HEK293 (cell line): ENCODE measurements at regions not wholly inside any gene's neighbourhood (a gene's known extent, or its start where the extent isn't known, plus 50 kb on each side); places are given as distances from the start of the nearest gene placed in this dataset.
A peak's percentile ranks its signal among the peaks of the same experiment; 100 is the strongest.

Experiments used
- CTCF ChIA-PET: fragments of 350-600 bp; formaldehyde crosslinking; extraction: SDS; loops from one replicate; lab custom pipeline; 2021; ENCODE audit warnings: antibody characterized with exemption; lab: Yijun Ruan, JAX
- POLR2A ChIA-PET: fragments of 300-600 bp; formaldehyde crosslinking; extraction: SDS; loops from one replicate; lab custom pipeline; 2020; ENCODE audit warnings: antibody characterized with exemption, inconsistent platforms; lab: Yijun Ruan, JAX
- H3K27ac ChIP-seq: fragments of 200-500 bp; sonication (Bioruptor generic); 2 replicates; pipeline ENCODE4 v1.5.1; 2014; ENCODE audit warnings: low read depth, low read length, control low read depth, inconsistent platforms; ENCODE audit errors: extremely low read depth
- H3K36me3 ChIP-seq, 2 experiments: fragments of 200-500 bp in 1 of 2; sonication (Bioruptor generic) in 1 of 2; 1 replicate in 1 of 2; 2 replicates in 1 of 2; pipeline ENCODE4 v1.5.1; 2014 to 2017; ENCODE audit warnings: inconsistent platforms in 2 of 2, low read length in 2 of 2; ENCODE audit not compliant: control insufficient read depth in 2 of 2, insufficient read depth in 1 of 2
- H3K4me1 ChIP-seq: fragments of 200-500 bp; sonication (Bioruptor generic); 2 replicates; pipeline ENCODE4 v1.5.1; 2014; ENCODE audit warnings: mild to moderate bottlenecking, low read length, inconsistent platforms; ENCODE audit not compliant: control insufficient read depth, insufficient read depth
- H3K4me3 ChIP-seq: 2 replicates; pipeline ENCODE4 v1.5.1; 2011; ENCODE audit warnings: low read depth, mild to moderate bottlenecking, control low read depth, low read length, moderate library complexity
- H3K9me3 ChIP-seq: fragments of 200-500 bp; sonication (Bioruptor generic); 2 replicates; pipeline ENCODE4 v1.5.1; 2014; ENCODE audit warnings: low read depth, low read length, inconsistent platforms; ENCODE audit not compliant: control insufficient read depth, insufficient read depth
- FEZF1 ChIP-seq: fragments of 450-650 bp; formaldehyde crosslinking; IDR thresholded peaks from 2 replicates; pipeline ENCODE4 v1.5.1; 2016; ENCODE audit warnings: missing biosample characterization, missing genetic modification characterization
- GLIS1 ChIP-seq: fragments of 450-650 bp; formaldehyde crosslinking; IDR thresholded peaks from 2 replicates; pipeline ENCODE4 v1.5.1; 2016; ENCODE audit warnings: missing biosample characterization, missing genetic modification characterization
- IKZF3 ChIP-seq: fragments of 450-650 bp; IDR thresholded peaks from 2 replicates; pipeline ENCODE4 v1.5.0; 2018; ENCODE audit warnings: missing biosample characterization, mild to moderate bottlenecking, missing genetic modification characterization, moderate library complexity
- RBAK ChIP-seq: fragments of 450-650 bp; formaldehyde crosslinking; IDR thresholded peaks from 2 replicates; pipeline ENCODE4 v1.5.1; 2016; ENCODE audit warnings: missing biosample characterization, missing genetic modification characterization
- SCRT2 ChIP-seq: fragments of 450-650 bp; formaldehyde crosslinking; IDR thresholded peaks from 2 replicates; pipeline ENCODE4 v1.5.1; 2016; ENCODE audit warnings: missing biosample characterization, missing genetic modification characterization
- ZBTB11 ChIP-seq: fragments of 450-650 bp; formaldehyde crosslinking; conservative IDR thresholded peaks from 2 replicates; pipeline ENCODE4 v1.5.1; 2016; ENCODE audit warnings: low read depth, missing biosample characterization, missing genetic modification characterization
- ZBTB17 ChIP-seq: fragments of 450-650 bp; formaldehyde crosslinking; IDR thresholded peaks from 2 replicates; pipeline ENCODE4 v1.5.1; 2016; ENCODE audit warnings: missing biosample characterization, missing genetic modification characterization
- ZBTB6 ChIP-seq: fragments of 450-650 bp; formaldehyde crosslinking; IDR thresholded peaks from 2 replicates; pipeline ENCODE4 v1.5.1; 2017; ENCODE audit warnings: missing biosample characterization, missing genetic modification characterization
- ZNF121 ChIP-seq: fragments of 450-650 bp; formaldehyde crosslinking; IDR thresholded peaks from 2 replicates; pipeline ENCODE4 v1.5.1; 2016; ENCODE audit warnings: missing biosample characterization, missing genetic modification characterization
- ZNF133 ChIP-seq: fragments of 450-650 bp; formaldehyde crosslinking; IDR thresholded peaks from 2 replicates; pipeline ENCODE4 v1.5.1; 2016; ENCODE audit warnings: missing biosample characterization, missing genetic modification characterization
- ZNF138 ChIP-seq: fragments of 450-650 bp; formaldehyde crosslinking; IDR thresholded peaks from 2 replicates; pipeline ENCODE4 v1.5.1; 2016; ENCODE audit warnings: missing biosample characterization, missing genetic modification characterization, borderline replicate concordance
- ZNF140 ChIP-seq: fragments of 450-650 bp; formaldehyde crosslinking; IDR thresholded peaks from 2 replicates; pipeline ENCODE4 v1.5.1; 2016; ENCODE audit warnings: missing biosample characterization, missing genetic modification characterization
- ZNF148 ChIP-seq: fragments of 450-650 bp; formaldehyde crosslinking; IDR thresholded peaks from 2 replicates; pipeline ENCODE4 v1.5.0; 2017; ENCODE audit warnings: missing biosample characterization, missing genetic modification characterization, borderline replicate concordance
- ZNF19 ChIP-seq: fragments of 450-650 bp; formaldehyde crosslinking; IDR thresholded peaks from 2 replicates; pipeline ENCODE4; 2016; ENCODE audit warnings: missing biosample characterization, missing genetic modification characterization, low read depth
- ZNF221 ChIP-seq: fragments of 450-650 bp; formaldehyde crosslinking; IDR thresholded peaks from 2 replicates; pipeline ENCODE4 v1.5.1; 2017; ENCODE audit warnings: missing biosample characterization, missing genetic modification characterization, borderline replicate concordance
- ZNF354C ChIP-seq: fragments of 450-650 bp; formaldehyde crosslinking; IDR thresholded peaks from 2 replicates; pipeline ENCODE4 v1.5.1; 2016; ENCODE audit warnings: missing biosample characterization, missing genetic modification characterization, low read depth, borderline replicate concordance
- ZNF449 ChIP-seq: fragments of 450-650 bp; formaldehyde crosslinking; IDR thresholded peaks from 2 replicates; pipeline ENCODE4 v1.5.1; 2017; ENCODE audit warnings: missing biosample characterization, mild to moderate bottlenecking, missing genetic modification characterization, moderate library complexity
- ZNF48 ChIP-seq: fragments of 450-650 bp; formaldehyde crosslinking; IDR thresholded peaks from 2 replicates; pipeline ENCODE4 v1.5.1; 2016; ENCODE audit warnings: missing biosample characterization, missing genetic modification characterization
- ZNF514 ChIP-seq: fragments of 450-650 bp; formaldehyde crosslinking; IDR thresholded peaks from 2 replicates; pipeline ENCODE4 v1.5.1; 2016; ENCODE audit warnings: missing biosample characterization, missing genetic modification characterization
- ZNF530 ChIP-seq: fragments of 450-650 bp; formaldehyde crosslinking; IDR thresholded peaks from 2 replicates; pipeline ENCODE4 v1.5.1; 2016; ENCODE audit warnings: low read depth, missing biosample characterization, missing genetic modification characterization
- ZNF548 ChIP-seq: fragments of 450-650 bp; formaldehyde crosslinking; IDR thresholded peaks from 2 replicates; pipeline ENCODE4 v1.5.1; 2016; ENCODE audit warnings: missing biosample characterization, missing genetic modification characterization
- ZNF677 ChIP-seq: fragments of 450-650 bp; IDR thresholded peaks from 2 replicates; pipeline ENCODE4 v1.5.0; 2018; ENCODE audit warnings: missing biosample characterization, mild to moderate bottlenecking, missing genetic modification characterization, moderate library complexity
- ZNF785 ChIP-seq: fragments of 450-650 bp; formaldehyde crosslinking; IDR thresholded peaks from 2 replicates; pipeline ENCODE4 v1.5.1; 2016; ENCODE audit warnings: missing biosample characterization, missing genetic modification characterization
- TF ChIP-seq, protein P1 (sequence below): fragments of 450-650 bp; formaldehyde crosslinking; IDR thresholded peaks from 2 replicates; pipeline ENCODE4; 2016; ENCODE audit warnings: missing biosample characterization, missing genetic modification characterization
- TF ChIP-seq, protein P2 (sequence below): IDR thresholded peaks from 2 replicates; pipeline ENCODE4 v1.6.1; 2011; ENCODE audit warnings: mild to moderate bottlenecking, low read depth, low read length, borderline replicate concordance

DNA sequence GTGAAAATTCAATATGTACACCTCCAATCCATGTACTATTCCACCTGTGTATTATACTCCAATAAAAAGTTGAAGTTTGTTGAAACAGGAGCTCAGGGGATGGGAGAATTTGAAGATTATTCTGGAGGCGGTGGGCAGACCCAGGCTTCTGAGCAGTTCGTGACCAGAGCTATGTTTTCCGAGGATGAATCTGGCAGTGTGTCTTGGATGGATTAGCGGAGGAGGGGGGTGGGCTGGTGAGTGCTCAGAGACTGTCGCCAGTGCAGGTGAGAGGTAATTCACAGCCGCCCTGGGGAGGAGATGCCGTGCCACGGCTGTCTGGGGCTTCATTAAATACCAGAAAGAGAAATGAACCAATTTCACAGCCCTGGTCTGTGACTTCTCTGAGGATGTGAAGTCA, 283.0 kb upstream of the RTL1 start:
- no peaks in the 10 kb centered on the region for H3K9me3 ChIP-seq
- no peak overlapping the region for H3K4me3 ChIP-seq
- no peaks in the 10 kb centered on the region for H3K4me1 ChIP-seq
- TF ChIP-seq ZNF354C (tag by site-specific recombination), result no peak
- TF ChIP-seq ZNF121 (tag by site-specific recombination), result no peak
- no peak for TF ChIP-seq RBAK (tag by site-specific recombination)
- TF ChIP-seq, protein P1, sequence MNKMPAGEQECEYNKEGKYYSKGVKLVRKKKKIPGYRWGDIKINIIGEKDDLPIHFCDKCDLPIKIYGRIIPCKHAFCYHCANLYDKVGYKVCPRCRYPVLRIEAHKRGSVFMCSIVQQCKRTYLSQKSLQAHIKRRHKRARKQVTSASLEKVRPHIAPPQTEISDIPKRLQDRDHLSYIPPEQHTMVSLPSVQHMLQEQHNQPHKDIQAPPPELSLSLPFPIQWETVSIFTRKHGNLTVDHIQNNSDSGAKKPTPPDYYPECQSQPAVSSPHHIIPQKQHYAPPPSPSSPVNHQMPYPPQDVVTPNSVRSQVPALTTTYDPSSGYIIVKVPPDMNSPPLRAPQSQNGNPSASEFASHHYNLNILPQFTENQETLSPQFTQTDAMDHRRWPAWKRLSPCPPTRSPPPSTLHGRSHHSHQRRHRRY (tag by site-specific recombination), result no peak
- no peak for TF ChIP-seq ZNF785 (tag by site-specific recombination)
- no peak for TF ChIP-seq ZNF19
- TF ChIP-seq ZNF221 (tag by site-specific recombination), result no peak
- TF ChIP-seq SCRT2 (tag by site-specific recombination), result no peak
- no peak for TF ChIP-seq ZBTB6 (tag by site-specific recombination)
- no peak for TF ChIP-seq ZNF677 (tag by site-specific recombination)
- no peak for TF ChIP-seq ZNF133
- TF ChIP-seq ZNF140 (tag by site-specific recombination), result no peak
- no peak for TF ChIP-seq ZNF449
- TF ChIP-seq ZNF48 (tag by site-specific recombination), result no peak
- no peak for TF ChIP-seq ZNF548 (tag by site-specific recombination)
- no peak for TF ChIP-seq ZNF148 (tag by site-specific recombination)
- TF ChIP-seq IKZF3 (tag by site-specific recombination), result no peak
- TF ChIP-seq FEZF1 (tag by site-specific recombination), result no peak
- TF ChIP-seq, all 188 proteins: peak for 0
- Histone ChIP-seq H3K27ac (no peak overlapping the region), H3K36me3 (no peaks in the 10 kb centered on the region)
- CTCF ChIA-PET, result no interaction called here
- POLR2A ChIA-PET, result no interaction called here

- no peaks in the 10 kb centered on the region for H3K4me1 ChIP-seq
- CTCF ChIA-PET, result no interaction called here
Measured at GRCh38 chr14:101186992-101187815, 283.7 kb upstream of the RTL1 start.

More at GRCh38 chr14:101186992-101187815, 283.7 kb upstream of the RTL1 start:
- Histone ChIP-seq H3K27ac (no peak overlapping the region), H3K4me3 (no peak overlapping the region), H3K36me3 (no peaks in the 10 kb centered on the region), H3K9me3 (no peaks in the 10 kb centered on the region)
- TF ChIP-seq, protein P2, sequence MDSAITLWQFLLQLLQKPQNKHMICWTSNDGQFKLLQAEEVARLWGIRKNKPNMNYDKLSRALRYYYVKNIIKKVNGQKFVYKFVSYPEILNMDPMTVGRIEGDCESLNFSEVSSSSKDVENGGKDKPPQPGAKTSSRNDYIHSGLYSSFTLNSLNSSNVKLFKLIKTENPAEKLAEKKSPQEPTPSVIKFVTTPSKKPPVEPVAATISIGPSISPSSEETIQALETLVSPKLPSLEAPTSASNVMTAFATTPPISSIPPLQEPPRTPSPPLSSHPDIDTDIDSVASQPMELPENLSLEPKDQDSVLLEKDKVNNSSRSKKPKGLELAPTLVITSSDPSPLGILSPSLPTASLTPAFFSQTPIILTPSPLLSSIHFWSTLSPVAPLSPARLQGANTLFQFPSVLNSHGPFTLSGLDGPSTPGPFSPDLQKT, result no peak
- TF ChIP-seq ZNF514 (tag by site-specific recombination), result no peak
- no peak for TF ChIP-seq ZNF138 (tag by site-specific recombination)
- no peak for TF ChIP-seq ZBTB17 (tag by site-specific recombination)
- peak; percentile 54 for TF ChIP-seq GLIS1 (tag by site-specific recombination)
- peak; percentile 54 for TF ChIP-seq ZBTB11 (tag by site-specific recombination)
- no peak for TF ChIP-seq ZNF530 (tag by site-specific recombination)
- POLR2A ChIA-PET, result no interaction called here
